ENCODE measurements at regions not wholly inside any gene's neighbourhood (a gene's known extent, or its start where the extent isn't known, plus 50 kb on each side); places are given as distances from the start of the nearest gene placed in this dataset.

DNA sequence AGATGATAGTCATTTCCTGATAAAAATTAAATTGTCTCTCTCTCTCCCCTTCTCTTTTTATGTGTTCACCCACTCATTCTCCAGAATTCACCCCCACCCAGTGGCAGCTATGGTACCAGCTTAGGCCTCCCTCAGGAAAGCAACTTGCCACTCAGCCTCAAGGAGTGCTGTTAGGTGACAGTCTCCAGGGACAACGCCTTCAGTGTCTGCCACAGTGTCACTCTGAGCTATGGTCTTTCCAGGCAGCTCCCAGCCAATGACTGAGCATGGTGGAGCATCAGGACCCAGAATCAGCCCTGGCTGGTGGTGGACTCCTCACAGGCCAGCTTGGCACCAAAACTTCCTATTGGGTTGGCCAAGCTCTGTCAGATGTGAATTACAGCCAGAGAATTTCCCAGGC is 140.9 kb upstream of the PIK3R1 start:
- 71 to 93% (median 87%) methylated on average over 1 of the region's 1 CpG for WGBS, 5 donors

GRCh38 chr5:68074048-68074632 is 141.4 kb upstream of the PIK3R1 start:
- no peaks in the 10 kb centered on the region for H3K27me3 ChIP-seq
- 40 to 64% (median 48%) methylated on average over 1 of the region's 1 CpG for WGBS, 5 donors
- peak in 1 of 2 donors; percentile 58 for DNase-seq
- intact Hi-C loops (cut with DNase I; ENCODE audit: low total_unique reads): no loop called here
- no peaks in the 10 kb centered on the region for H3K36me3 ChIP-seq
- no peak overlapping the region for H3K4me3 ChIP-seq
- TF ChIP-seq POLR2AphosphoS5 (IDR thresholded peaks at IDR 0.05) (no peak), EP300 (IDR thresholded peaks at IDR 0.05) (no peak), CTCF (IDR thresholded peaks at IDR 0.05) (no peak), POLR2A (IDR thresholded peaks at IDR 0.05) (no peak)
- H3K27ac ChIP-seq: no peak overlapping the region
- H3K9me3 ChIP-seq: no peaks in the 10 kb centered on the region
- H3K4me1 ChIP-seq: peaks cover 0 to 8% (median 3%) of the 10 kb centered on the region in 4 donors

More for the DNA sequence above, 140.9 kb upstream of the PIK3R1 start:
- peaks cover 0 to 8% (median 3%) of the 10 kb centered on the region in 4 donors for H3K4me1 ChIP-seq
- TF ChIP-seq EP300 (IDR thresholded peaks at IDR 0.05): no peak
- no peak for TF ChIP-seq CTCF (IDR thresholded peaks at IDR 0.05)
- TF ChIP-seq POLR2AphosphoS5 (IDR thresholded peaks at IDR 0.05): no peak
- no peak for TF ChIP-seq POLR2A (IDR thresholded peaks at IDR 0.05)
- no peaks in the 10 kb centered on the region for H3K9me3 ChIP-seq
- no peak overlapping the region for H3K4me3 ChIP-seq
- no peak for DNase-seq
- H3K27me3 ChIP-seq: no peaks in the 10 kb centered on the region
- H3K36me3 ChIP-seq: no peaks in the 10 kb centered on the region
- H3K27ac ChIP-seq: no peak overlapping the region
- intact Hi-C loops (cut with DNase I; ENCODE audit: low total_unique reads): no loop called here

GRCh38 chr5:68071736-68072135 is 143.8 kb upstream of the PIK3R1 start:
- no peak for TF ChIP-seq POLR2AphosphoS5 (IDR thresholded peaks at IDR 0.05)
- no peak for TF ChIP-seq EP300 (IDR thresholded peaks at IDR 0.05)
- TF ChIP-seq CTCF (IDR thresholded peaks at IDR 0.05): no peak
- TF ChIP-seq POLR2A (IDR thresholded peaks at IDR 0.05): no peak
- H3K27ac ChIP-seq: no peak overlapping the region
- H3K4me1 ChIP-seq: peaks cover 0 to 8% (median 3%) of the 10 kb centered on the region in 4 donors
- no peaks in the 10 kb centered on the region for H3K27me3 ChIP-seq
- no peaks in the 10 kb centered on the region for H3K9me3 ChIP-seq
- H3K36me3 ChIP-seq: no peaks in the 10 kb centered on the region
- intact Hi-C loops (cut with DNase I; ENCODE audit: low total_unique reads): no loop called here
- H3K4me3 ChIP-seq: no peak overlapping the region
- no peak for DNase-seq
- 72 to 88% (median 81%) methylated on average over 6 of the region's 6 CpGs for WGBS, 5 donors

- Histone ChIP-seq H3K27ac (no peak overlapping the region), H3K36me3 (no peaks in the 10 kb centered on the region), H3K4me3 (no peak overlapping the region), H3K4me1 (peaks cover 0 to 8% (median 3%) of the 10 kb centered on the region in 4 donors), H3K9me3 (no peaks in the 10 kb centered on the region), H3K27me3 (no peaks in the 10 kb centered on the region)
- TF ChIP-seq POLR2A (IDR thresholded peaks at IDR 0.05) (no peak), EP300 (IDR thresholded peaks at IDR 0.05) (no peak), CTCF (IDR thresholded peaks at IDR 0.05) (no peak), POLR2AphosphoS5 (IDR thresholded peaks at IDR 0.05) (no peak)
- DNase-seq: no peak
- intact Hi-C loops (cut with DNase I; ENCODE audit: low total_unique reads): no loop called here
- WGBS, 5 donors: 66 to 77% (median 76%) methylated on average over 3 of the region's 3 CpGs
Measured at GRCh38 chr5:68071282-68071632, 144.3 kb upstream of the PIK3R1 start.

Data from stomach (tissue), 8 donors.